Left cardiac atrium (tissue), 4 donors: ENCODE measurements at regions not wholly inside any gene's neighbourhood (a gene's known extent, or its start where the extent isn't known, plus 50 kb on each side); places are given as distances from the start of the nearest gene placed in this dataset.
A peak's percentile ranks its signal among the peaks of the same experiment; 100 is the strongest.
"Not testable (repeated sequence)": the region's sequence is repeated elsewhere in the genome, so short reads cannot be mapped to it uniquely, and the experiment has no call there.

ENCODE experiments used
- ATAC-seq, 2 donors: fragments of 200-7000 bp; cut with Tn5 transposase; one replicate each; pipeline ENCODE4 v1.9.1; 2020; ENCODE audit warnings: mild to moderate bottlenecking in 2 of 2, moderate library complexity in 2 of 2
- DNase-seq: peaks from one replicate; pipeline ENCODE4 v3.0.0-alpha.2; 2020
- intact Hi-C, 2 donors: fragments of 100-400 bp; cut with DNase I; formaldehyde crosslinking; loops; one replicate each; pipeline versions ENCODE4 v1.14.1 to v1.15.1; 2022 to 2023
- donor health status: DM: no; HTN: yes; CAD: no.
- donor health status: DM: no; HTN: yes; CAD: no; lungs with severe emphysema.
- donor health status: DM: yes; HTN: yes; CAD: no.
- donor health status: Dilated cardiomyopathy.

DNA sequence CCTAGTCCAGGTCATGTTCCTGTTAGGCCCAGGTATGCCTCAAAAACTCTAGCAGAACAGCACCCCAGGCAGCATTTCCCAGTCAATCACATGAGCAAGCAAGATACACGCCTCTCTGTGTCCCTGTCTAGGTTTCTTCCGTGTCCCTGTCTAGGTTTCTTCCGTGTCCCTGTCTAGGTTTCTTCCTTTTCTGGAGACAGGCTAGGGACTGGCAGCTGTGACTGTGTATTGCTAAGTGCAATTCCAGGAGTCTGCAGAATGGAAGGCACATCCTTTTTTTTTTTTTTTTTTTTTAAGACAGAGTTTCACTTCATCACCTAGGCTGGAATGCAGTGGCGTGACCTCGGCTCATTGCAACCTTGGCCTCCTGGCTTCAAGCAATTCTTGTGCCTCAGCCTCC is 77.6 kb downstream of the SETD4 start:
- intact Hi-C loops = no loop called here
- no peak for ATAC-seq
- DNase-seq = no peak

DNA sequence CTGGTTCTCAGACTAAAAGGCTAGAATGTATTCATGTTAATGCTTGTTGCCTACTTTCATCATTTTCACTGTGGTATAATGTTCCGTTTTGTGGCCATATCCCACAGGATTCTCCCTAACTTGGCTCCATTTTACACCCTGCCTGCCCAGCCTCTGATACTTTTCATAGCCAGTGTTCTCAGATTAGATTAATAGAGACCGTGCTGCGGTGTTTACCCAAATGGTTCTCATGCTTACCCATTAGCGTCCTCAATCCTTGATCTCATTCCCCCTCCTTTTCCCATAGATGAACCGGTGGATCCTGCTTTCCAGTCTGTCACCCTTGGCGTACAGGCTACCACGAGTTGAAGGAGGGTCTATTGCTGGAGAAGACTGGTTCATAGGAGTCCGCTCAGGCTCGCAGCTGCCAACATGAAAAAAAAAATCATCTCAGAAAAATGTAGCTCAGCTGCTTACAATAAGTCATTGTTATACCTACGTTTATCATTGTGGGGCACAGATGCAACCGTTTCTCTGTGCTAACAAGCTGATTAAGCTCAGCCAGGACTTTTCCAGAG is 78.7 kb downstream of the SETD4 start:
- ATAC-seq (no peak), DNase-seq (no peak)
- intact Hi-C loops = no loop called here

DNA sequence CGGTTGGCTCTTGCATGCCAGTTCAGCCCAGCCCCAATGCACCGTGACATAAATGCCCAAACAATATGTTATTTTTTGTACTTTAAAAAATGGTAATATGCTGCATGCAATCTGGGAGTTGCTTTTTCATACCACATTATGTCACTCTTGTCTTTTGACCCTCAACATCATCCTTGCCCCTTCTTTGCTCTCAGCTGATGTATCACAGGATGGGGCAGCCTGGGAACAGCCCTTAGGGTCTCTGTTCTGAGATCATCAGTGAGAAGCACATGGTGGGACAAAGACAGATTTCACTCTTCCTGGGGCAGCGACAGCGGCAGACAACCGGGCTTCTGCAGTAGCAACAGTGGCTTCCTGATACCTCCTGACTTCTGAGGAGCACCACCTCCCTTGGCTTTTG is 79.5 kb downstream of the SETD4 start:
- ATAC-seq = no peak
- intact Hi-C loops = no loop called here
- no peak for DNase-seq

DNA sequence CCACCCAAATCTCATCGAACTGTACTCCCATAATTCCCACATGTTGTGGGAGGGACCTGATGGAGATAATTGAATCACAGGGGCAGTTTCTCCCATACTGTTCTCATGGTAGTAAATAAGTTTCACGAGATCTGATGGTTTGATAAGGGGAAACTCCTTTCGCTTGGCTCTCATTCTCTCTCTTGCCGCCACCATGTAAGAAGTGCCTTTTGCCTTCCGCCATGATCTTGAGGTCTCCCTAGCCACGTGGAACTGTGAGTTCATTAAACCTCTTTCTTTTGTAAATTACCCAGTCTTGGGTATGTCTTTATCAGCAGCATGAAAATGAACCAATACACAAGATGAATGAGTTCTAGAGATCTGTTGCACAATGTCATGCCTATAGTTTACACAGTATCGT is 82.5 kb downstream of the SETD4 start:
- intact Hi-C loops, ATAC-seq, DNase-seq: not testable (repeated sequence)

DNA sequence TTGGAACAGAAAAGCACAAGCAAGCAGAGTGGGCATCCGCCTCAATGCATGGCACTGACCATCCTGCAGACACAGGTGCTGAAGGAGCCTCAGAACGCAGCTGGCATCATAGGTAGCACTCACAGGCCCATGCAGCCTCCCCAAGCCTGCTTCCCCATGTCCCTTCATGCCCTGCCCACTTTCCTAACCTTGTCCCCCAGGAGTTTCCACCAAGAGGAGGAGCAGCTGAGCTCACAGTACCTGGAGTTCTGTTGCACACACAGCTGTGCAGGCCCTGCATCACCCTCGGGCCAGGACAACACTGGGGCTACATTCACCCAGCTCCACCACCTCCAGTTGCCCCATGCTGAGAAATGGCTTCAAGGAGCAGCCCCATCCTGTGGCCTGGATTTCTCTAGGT is 83.4 kb downstream of the SETD4 start:
- DNase-seq = no peak
- ATAC-seq = no peak
- intact Hi-C loops = no loop called here

DNA sequence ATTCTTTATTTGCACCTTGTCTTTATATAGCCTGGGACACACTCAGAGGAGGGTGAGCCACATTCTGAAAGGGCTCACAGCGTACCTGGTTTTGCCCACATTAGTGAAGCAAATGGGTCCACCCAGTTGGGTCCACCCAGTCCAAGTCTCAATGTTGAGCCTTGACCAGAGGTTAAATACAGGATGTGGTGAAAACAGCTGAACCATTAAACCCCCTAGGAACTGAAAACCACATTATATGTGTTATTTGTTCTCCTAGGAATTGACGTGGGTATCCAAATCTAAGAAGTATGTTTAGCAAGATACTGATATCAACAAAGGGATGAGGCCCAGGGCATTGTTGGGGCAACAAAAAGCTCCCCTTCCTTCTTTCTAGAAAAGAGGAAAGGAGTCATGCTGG is 83.8 kb downstream of the SETD4 start:
- intact Hi-C loops = no loop called here
- ATAC-seq (no peak), DNase-seq (no peak)

DNA sequence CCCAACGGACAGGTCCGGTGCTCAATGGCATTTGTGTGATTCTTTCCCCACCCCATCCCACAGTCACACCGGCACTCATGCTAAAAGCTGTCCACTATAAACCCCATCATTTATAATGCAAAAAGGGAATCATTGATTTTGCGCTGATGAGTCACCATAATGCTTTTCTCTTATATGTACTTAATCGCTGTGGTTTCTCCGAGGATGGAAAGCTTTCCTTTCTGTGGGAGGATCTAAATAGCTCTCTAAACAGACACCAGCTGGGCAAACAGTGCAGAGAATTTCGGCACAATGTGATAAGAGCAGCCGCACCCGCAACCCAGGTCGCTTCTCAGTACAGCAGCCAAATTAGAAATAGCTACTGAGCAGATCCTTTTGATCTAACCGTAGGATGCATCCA is 85.6 kb downstream of the SETD4 start:
- no peak for DNase-seq
- intact Hi-C loops = no loop called here

DNA sequence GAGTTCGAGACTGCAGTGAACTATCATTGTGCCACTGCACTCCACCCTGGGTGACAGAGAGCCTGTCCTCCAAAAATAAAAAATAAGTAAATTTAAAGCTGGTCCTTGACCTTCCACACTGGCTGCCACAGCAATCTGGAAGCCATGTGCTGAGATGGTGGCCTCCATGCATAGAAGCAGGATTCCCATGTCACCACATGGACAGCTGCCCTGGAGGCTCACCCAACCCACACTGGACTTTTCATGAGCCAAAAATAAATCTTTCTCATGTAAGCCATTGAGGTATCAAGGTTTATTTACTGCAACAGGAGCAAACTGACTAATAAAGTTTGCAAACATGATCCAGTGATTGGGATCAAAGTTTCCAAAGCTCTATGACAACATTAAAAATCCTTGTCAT is 88.5 kb downstream of the SETD4 start:
- intact Hi-C loops = no loop called here
- DNase-seq = no peak
- ATAC-seq = no peak

More for the DNA sequence above, 85.6 kb downstream of the SETD4 start:
- no peak for ATAC-seq

DNA sequence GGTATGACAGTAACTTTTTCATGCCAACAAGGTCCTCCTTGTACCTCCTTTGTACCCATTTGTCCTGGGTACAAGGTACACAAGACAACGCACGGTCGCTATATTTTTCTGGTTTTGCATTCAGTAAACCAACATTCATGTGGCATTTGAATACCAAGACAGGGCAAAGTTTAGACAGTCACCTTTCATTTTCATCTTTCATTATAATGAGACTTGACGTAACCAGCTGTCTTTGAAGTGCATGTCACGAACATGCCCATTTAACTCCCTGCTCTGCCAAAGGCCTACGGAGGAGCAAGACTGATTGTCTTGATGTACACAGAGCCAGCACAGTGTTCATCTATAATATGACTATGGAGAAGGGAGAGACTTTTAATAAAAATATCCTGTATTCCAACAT is 91.0 kb downstream of the SETD4 start:
- DNase-seq = no peak
- intact Hi-C loops = no loop called here

DNA sequence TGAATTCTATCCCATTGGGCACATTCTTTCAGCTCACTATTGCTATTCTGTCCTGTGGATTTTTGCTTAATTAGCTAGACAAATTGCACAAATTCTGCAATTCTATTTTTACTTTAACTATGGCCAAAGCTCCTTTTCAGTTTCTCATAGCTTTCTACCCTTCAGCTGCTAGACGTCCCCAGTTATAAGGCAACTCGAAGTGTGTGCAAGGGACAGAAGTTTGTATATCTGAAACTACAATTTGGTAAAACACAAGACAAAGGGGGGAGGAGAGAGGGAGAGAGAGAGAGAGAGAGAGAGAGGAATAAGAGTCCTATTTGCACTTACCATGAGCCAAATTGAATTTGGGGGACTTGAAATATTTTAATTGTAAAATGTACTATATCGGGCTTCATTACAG is 91.8 kb downstream of the SETD4 start:
- no peak for ATAC-seq
- intact Hi-C loops = no loop called here

More for the DNA sequence above, 91.0 kb downstream of the SETD4 start:
- ATAC-seq = no peak

DNA sequence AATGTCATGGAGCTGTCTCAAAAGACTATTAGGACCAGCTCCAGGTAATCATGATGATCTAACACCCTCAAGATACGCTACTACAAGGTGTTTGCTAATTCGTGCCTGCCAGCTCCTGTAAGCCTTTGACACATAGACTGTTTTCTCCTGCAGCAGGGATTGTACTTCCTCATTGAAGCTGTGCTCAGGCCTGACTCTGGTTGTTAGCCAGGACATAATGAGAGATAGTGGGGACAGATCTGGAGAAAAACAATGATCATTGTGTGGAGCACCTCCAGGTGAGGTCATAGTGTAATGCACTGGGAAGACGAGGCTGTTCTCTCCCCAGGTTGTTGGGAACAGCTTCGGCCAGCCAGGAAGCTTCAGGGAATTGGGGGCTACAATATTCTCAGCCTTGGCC is 94.6 kb downstream of the SETD4 start:
- ATAC-seq = no peak
- intact Hi-C loops = no loop called here
- no peak for DNase-seq

More for the DNA sequence above, 91.8 kb downstream of the SETD4 start:
- DNase-seq = no peak

DNA sequence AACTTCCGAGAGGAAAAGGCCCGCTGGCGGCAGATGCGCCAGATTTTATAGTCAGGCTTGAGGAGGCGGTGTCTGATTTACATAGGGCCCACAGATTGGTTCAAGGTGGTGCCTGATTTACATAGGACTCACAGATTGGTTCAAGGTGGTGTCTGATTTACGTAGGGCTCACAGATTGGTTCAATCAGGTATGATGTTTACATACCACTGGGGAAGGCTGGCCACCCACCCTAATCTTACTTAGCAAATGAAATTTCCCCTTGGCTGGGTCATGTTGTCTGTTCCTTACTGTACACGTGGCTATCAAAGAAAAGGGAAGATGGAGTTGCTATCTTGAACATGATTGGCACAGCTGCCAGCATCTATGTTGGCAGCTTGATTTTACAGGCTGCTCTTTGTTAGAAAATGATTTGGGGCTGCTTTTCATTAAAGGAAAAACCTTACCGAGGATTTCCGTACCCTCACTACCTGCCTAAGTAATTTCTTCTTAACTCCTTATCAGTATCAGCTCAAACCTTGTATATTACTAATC is 96.3 kb downstream of the SETD4 start:
- no peak for DNase-seq
- intact Hi-C loops = no loop called here
- ATAC-seq = no peak

DNA sequence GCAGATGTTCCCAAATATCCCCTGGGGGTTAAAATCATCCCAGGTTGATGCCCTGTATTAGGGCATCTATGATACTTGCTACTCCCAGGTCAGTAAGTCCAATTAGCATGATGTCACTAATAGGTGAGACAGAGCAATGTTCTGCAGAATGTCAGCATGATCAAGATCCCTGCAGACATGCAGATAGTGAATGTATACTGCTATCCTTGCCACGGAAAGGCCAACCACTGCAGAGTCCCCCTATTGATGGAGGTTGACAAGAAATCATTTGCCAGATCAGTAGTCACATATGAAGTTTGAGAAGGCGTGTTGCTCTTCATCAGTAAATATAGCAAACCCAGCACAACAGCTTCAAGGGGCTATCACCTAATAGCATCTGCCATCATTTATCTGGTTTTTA is 97.4 kb downstream of the SETD4 start:
- DNase-seq = no peak

DNA sequence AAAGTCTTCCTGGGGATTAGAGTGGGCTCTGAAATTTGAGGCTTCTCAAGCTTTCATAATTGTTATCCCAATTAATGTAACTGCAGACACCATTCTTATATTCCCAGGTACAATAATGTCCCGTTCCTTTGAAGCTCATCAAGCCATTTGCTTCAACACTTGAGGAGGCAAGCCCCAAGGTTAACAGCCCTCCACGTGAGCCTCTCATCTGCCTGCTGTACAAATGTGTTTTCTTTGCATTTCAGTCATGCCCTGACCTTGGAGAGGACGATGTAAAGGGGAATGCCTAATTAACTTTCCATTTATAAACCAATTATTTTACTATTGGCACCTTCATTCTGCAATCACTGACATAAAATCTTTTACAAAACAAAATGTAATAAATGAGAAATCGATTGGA is 106.3 kb downstream of the SETD4 start:
- no peak for ATAC-seq
- intact Hi-C loops = no loop called here
- no peak for DNase-seq

More for the DNA sequence above, 97.4 kb downstream of the SETD4 start:
- no peak for ATAC-seq
- intact Hi-C loops = no loop called here

DNA sequence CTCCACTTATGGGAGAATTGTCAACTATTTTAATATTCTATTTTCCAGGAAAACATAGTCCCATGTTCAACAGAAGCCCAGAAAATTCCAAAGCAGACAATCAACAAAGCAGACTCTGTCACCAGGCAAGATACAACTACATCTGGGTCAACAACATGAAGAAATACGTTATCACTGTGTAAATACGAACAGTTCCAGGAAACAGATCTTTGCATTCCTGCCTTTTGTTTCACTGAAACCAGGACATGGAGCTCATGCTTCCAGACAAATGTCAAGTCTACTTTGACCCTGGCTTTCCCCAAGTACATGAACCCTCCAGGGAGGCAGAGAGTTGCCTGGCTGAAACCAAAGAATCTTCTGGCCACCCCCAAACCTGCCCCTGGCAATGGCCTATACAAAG is 106.7 kb downstream of the SETD4 start:
- DNase-seq (no peak), ATAC-seq (no peak)
- intact Hi-C loops = no loop called here

DNA sequence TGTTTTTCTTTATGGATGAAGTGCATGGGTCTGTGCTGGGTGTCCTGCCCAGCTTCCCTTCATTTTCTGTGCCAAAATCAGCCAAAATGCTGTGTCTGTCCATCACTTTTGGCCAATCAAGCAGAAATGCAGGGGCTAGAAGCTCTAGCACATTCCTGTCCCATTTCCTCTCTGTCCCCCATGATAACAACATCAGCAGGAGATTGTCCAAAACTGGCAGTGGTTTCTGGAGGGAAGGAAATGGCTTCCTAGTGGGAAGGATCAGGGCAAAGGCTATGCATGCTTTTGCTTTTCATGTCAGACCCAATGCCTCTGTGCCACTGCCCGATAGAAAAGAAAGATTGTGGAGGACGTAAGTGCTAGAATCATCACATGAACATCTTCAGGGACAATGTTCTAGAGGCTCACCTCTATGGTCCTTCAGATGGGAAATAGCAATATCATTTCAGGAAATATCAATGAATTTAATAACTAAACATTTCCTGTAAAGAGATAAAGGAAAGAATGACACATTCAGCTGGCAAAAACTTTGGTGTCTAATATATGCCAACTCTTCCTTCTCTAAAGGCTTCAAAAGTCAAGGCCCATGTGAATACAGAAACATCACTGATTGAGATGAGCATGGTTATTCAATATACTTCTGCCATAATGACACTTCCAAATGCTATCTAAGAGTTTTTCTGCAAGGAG is 107.5 kb downstream of the SETD4 start:
- intact Hi-C loops = no loop called here
- ATAC-seq (no peak), DNase-seq (no peak)

DNA sequence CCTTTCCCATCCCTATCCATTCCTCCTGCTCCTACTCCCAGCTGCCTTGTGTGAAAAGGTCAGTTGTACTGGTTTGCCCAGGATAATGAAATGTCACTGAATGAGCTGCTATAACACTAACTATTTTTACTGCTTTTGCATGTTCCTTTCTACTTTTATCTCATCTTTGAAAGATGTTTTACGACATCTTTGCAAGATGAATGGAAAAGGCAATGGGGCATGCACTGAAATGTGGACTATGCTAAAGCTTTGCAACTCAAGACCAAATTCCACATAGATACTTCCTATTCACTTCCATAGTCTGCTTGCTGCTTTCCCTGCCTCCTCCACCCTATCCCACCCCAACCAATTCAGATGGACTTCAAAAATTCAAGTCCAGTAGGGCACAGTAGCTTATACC is 111.3 kb downstream of the SETD4 start:
- intact Hi-C loops = loop anchor here in 1 of 2 donors (10.0 kb wide), 1 partner anchor 104 kb away; no protein-coding TSS in a partner anchor
- DNase-seq (no peak), ATAC-seq (no peak)

DNA sequence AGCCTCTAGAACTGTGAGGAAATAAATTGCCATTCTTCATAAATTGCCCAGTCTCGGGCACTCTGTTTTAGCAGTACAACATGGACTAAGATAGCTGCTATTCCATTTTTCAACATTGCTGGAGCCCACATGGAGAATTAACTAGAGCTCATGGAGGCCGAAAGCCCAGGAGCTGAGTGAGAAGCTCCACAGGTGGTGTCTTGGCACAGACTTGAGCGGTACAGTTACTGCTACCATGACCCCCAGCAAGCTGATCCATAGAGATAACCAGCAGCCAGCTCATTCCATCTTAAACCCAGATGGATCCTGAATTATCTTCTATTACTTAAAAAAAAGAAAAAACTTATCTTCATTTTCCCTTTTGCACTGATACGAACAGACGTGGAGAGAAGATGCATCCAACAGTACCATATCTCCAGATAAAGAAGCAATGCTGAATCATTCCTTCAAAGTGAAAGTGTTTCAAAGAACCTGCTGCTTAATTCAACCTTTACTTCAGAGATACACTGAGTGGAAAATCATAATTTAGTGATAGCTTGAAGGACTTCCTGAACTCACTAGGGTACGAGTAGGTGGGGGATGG is 115.1 kb downstream of the SETD4 start:
- peak in 1 of 2 donors; percentile 74 for ATAC-seq
- no peak for DNase-seq
- intact Hi-C loops = loop anchor here in 1 of 2 donors (10.0 kb wide), 1 partner anchor 100 kb away; no protein-coding TSS in a partner anchor

DNA sequence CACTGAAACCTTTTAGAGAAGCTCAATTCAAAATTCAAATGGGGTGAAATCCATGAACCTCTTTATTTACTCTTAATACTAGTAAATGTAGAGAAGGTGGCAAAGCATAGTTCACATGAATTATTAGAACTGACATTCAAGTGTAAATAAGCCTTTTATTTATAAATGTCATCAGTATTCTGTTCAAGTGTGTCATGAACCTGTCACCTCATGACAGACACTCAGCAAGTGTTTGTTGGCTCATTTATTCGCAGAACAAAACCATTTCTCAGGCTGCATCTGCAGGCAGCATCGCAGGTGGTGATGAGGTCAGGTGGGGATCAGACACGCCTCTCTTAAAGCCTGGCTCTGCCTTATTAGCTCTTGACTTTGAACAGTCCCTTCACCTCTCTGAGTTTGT is 116.6 kb downstream of the SETD4 start:
- intact Hi-C loops = loop anchor here in 1 of 2 donors (5.0 to 10.0 kb wide), 2 partner anchors 99 to 1196 kb away; no protein-coding TSS in a partner anchor
- DNase-seq (no peak), ATAC-seq (no peak)
